GM23338 (cell line): ENCODE measurements at regions not wholly inside any gene's neighbourhood (a gene's known extent, or its start where the extent isn't known, plus 50 kb on each side); places are given as distances from the start of the nearest gene placed in this dataset. TPM values are rescaled to one million over a fixed set of nuclear protein-coding genes. Genes with fewer than 3 reads are reported as not detected.

Experiments used
- ATAC-seq: fragments of 200-7000 bp; cut with Tn5 transposase; 3 replicates; pipeline ENCODE4 v1.9.1; 2020
- DNase-seq: peaks from one replicate; pipeline ENCODE4 v3.0.0-alpha.2; 2015; ENCODE audit warnings: low spot score
- H2AFZ ChIP-seq: fragments of 200-600 bp; sonication (generic); 2 replicates; pipeline ENCODE4 v1.8.0; 2016; ENCODE audit warnings: antibody characterized with exemption, mild to moderate bottlenecking, moderate library complexity
- H3F3A ChIP-seq: fragments of 200-600 bp; sonication (generic); replicated peaks from 2 replicates; pipeline ENCODE4 v1.8.0; 2017; ENCODE audit warnings: antibody characterized with exemption, mixed run types, low read depth
- H3K27ac ChIP-seq: fragments of 200-600 bp; sonication (generic); 2 replicates; pipeline ENCODE4 v1.6.1; 2016; ENCODE audit warnings: low read depth
- H3K27me3 ChIP-seq: fragments of 200-600 bp; sonication (generic); 2 replicates; pipeline ENCODE4 v1.8.0; 2016; ENCODE audit warnings: mild to moderate bottlenecking, mixed run types, moderate library complexity; ENCODE audit not compliant: insufficient read depth
- H3K36me3 ChIP-seq: fragments of 200-600 bp; sonication (generic); 2 replicates; pipeline ENCODE4 v1.8.0; 2016; ENCODE audit warnings: mild to moderate bottlenecking; ENCODE audit not compliant: insufficient read depth
- H3K4me1 ChIP-seq: fragments of 200-600 bp; sonication (generic); 2 replicates; pipeline ENCODE4 v1.8.0; 2016; ENCODE audit warnings: mild to moderate bottlenecking, moderate library complexity; ENCODE audit not compliant: insufficient read depth
- H3K4me2 ChIP-seq: fragments of 200-600 bp; sonication (generic); 2 replicates; pipeline ENCODE4 v1.7.1; 2017; ENCODE audit warnings: mixed run types
- H3K4me3 ChIP-seq: fragments of 200-600 bp; sonication (generic); 2 replicates; pipeline ENCODE4 v1.6.1; 2016; ENCODE audit warnings: mixed run types
- H3K79me2 ChIP-seq: fragments of 200-600 bp; sonication (generic); replicated peaks from 2 replicates; pipeline ENCODE4 v1.8.0; 2017; ENCODE audit warnings: mild to moderate bottlenecking; ENCODE audit not compliant: insufficient read depth
- H3K9me2 ChIP-seq: fragments of 200-600 bp; sonication (generic); 2 replicates; pipeline ENCODE4 v1.8.0; 2017; ENCODE audit not compliant: insufficient read depth
- H4K20me1 ChIP-seq: fragments of 200-600 bp; sonication (generic); replicated peaks from 2 replicates; pipeline ENCODE4 v1.8.0; 2017; ENCODE audit warnings: mild to moderate bottlenecking; ENCODE audit not compliant: insufficient read depth
- H3K27ac Mint-ChIP-seq: 2 replicates; pipeline ENCODE4 v1.8.0; 2020; ENCODE audit warnings: inconsistent platforms, mild to moderate bottlenecking, moderate library complexity, mixed read lengths
- H3K27me3 Mint-ChIP-seq: 3 replicates; pipeline ENCODE4 v1.8.0; 2022; ENCODE audit warnings: low read depth, mild to moderate bottlenecking, moderate library complexity, mixed read lengths, inconsistent platforms; ENCODE audit not compliant: insufficient read depth, poor library complexity
- H3K36me3 Mint-ChIP-seq: 3 replicates; pipeline ENCODE4 v1.8.0; 2021; ENCODE audit warnings: low read depth, mild to moderate bottlenecking, inconsistent platforms, moderate library complexity, mixed read lengths
- H3K4me1 Mint-ChIP-seq: 3 replicates; pipeline ENCODE4 v1.8.0; 2020; ENCODE audit warnings: mild to moderate bottlenecking, inconsistent platforms, mixed read lengths
- H3K4me3 Mint-ChIP-seq: 3 replicates; pipeline ENCODE4 v1.8.0; 2021; ENCODE audit warnings: moderate library complexity, mild to moderate bottlenecking, inconsistent platforms, mixed read lengths
- H3K9me3 Mint-ChIP-seq: 3 replicates; pipeline ENCODE4 v1.8.0; 2020; ENCODE audit warnings: moderate library complexity, mild to moderate bottlenecking, inconsistent platforms, mixed read lengths
- CREB1 ChIP-seq: fragments of 250-450 bp; sonication (Bioruptor Pico); IDR thresholded peaks from 2 replicates; pipeline ENCODE4 v1.5.0; 2020; ENCODE audit warnings: low read depth, mild to moderate bottlenecking, moderate library complexity
- EZH2 ChIP-seq: fragments of 200-600 bp; sonication (generic); IDR thresholded peaks from one replicate; pipeline ENCODE4 v1.8.0; 2017; ENCODE audit warnings: antibody characterized with exemption, mild to moderate bottlenecking, low read depth; ENCODE audit not compliant: unreplicated experiment
- EZH2phosphoT487 ChIP-seq: fragments of 200-600 bp; sonication (generic); IDR thresholded peaks from one replicate; pipeline ENCODE4 v1.8.1; 2018; ENCODE audit warnings: antibody characterized with exemption; ENCODE audit not compliant: unreplicated experiment
- POLR2AphosphoS5 ChIP-seq: IDR thresholded peaks from 2 replicates; pipeline ENCODE4 v1.6.1; 2016; ENCODE audit warnings: antibody characterized with exemption, low read depth
- STAT1 ChIP-seq: IDR thresholded peaks from one replicate; pipeline ENCODE4 v1.6.1; 2016; ENCODE audit warnings: antibody characterized with exemption; ENCODE audit not compliant: unreplicated experiment
- small RNA-seq: library from RNA; depleted of rRNA; stranded (forward); fragments of <200 nt; gene quantifications from one replicate; pipeline ENCODE3, GENCODE V24; 2014; ENCODE audit warnings: low replicate concordance
- TF ChIP-seq, protein P1 (sequence below): fragments of 250-450 bp; sonication (Bioruptor Pico); IDR thresholded peaks from 2 replicates; pipeline ENCODE4 v1.5.0; 2020; ENCODE audit warnings: mild to moderate bottlenecking, moderate library complexity
- TF ChIP-seq, protein P2 (sequence below), 2 experiments: fragments of 200-600 bp in 1 of 2; sonication (generic) in 1 of 2; conservative IDR thresholded peaks; 2 replicates each; pipeline versions ENCODE4 v1.5.1 to v1.6.1; 2016 to 2017; ENCODE audit warnings: antibody characterized with exemption in 2 of 2, low read depth in 2 of 2, mild to moderate bottlenecking in 2 of 2, moderate library complexity in 1 of 2

DNA sequence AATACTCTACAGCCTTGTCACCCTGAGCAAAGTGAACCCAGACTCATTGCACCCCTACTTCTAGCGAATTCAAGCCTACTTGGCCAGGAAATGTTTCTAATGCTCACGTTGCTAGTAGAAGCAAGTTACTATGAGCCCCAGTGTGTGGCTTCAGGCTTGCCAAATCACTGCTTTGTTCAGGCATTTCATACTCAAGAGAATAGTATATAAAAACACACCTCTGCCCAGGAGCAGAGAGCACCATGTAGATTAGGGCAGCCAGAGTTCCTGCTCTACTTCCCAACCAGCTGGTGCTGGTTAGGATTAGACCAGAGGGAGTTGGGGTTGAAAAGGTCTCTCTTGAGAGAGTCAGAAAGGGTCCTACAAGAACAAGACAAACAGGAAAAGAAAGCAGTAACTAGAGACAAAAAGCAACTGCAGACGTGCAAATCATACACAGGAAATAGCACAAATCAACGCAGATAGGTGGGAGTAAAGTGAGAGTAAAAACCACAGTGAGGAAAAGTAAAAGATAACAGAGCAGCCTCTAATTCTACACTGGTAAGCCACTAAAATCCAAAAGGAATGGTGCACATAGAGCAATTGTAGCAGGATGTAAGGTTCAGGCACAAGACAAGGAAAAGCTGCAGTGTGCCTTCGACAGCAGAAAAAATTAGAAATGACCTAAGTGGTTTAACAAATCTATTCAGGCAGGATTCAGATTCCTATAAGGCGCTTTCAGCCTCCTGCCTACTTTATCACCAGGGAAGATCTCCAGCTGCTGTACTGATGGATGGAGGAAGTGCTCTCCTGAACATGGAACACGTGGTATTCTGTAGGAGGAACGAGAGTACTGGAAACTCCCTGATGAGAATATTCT is 49.6 kb upstream of the KIF2A start:
- Histone ChIP-seq H4K20me1 (no peaks in the 10 kb centered on the region), H3K79me2 (no peaks in the 10 kb centered on the region), H3K27me3 (no peaks in the 10 kb centered on the region), H3K27ac (no peak overlapping the region), H3F3A (no peaks in the 10 kb centered on the region), H3K36me3 (no peaks in the 10 kb centered on the region), H3K4me2 (no peak overlapping the region), H3K4me1 (no peaks in the 10 kb centered on the region), H3K9me2 (no peaks in the 10 kb centered on the region), H2AFZ (peak overlapping the region; percentile 89; the same call in 1 of the 2 replicates), H3K4me3 (no peak overlapping the region)
- no peak for DNase-seq
- H3K27me3 Mint-ChIP-seq = peaks cover 2% of the 10 kb centered on the region
- ATAC-seq = peak; percentile 28; the same call in 1 of the 3 replicates
- peaks cover 3% of the 10 kb centered on the region; the same call in 1 of the 3 replicates for H3K9me3 Mint-ChIP-seq
- H3K4me3 Mint-ChIP-seq = no peak overlapping the region
- peaks cover 6% of the 10 kb centered on the region for H3K4me1 Mint-ChIP-seq
- no peak overlapping the region for H3K27ac Mint-ChIP-seq
- TF ChIP-seq EZH2 (no peak), STAT1 (no peak), POLR2AphosphoS5 (no peak), EZH2phosphoT487 (no peak), CREB1 (CRISPR knock-in tag) (no peak)
- TF ChIP-seq, protein P1, sequence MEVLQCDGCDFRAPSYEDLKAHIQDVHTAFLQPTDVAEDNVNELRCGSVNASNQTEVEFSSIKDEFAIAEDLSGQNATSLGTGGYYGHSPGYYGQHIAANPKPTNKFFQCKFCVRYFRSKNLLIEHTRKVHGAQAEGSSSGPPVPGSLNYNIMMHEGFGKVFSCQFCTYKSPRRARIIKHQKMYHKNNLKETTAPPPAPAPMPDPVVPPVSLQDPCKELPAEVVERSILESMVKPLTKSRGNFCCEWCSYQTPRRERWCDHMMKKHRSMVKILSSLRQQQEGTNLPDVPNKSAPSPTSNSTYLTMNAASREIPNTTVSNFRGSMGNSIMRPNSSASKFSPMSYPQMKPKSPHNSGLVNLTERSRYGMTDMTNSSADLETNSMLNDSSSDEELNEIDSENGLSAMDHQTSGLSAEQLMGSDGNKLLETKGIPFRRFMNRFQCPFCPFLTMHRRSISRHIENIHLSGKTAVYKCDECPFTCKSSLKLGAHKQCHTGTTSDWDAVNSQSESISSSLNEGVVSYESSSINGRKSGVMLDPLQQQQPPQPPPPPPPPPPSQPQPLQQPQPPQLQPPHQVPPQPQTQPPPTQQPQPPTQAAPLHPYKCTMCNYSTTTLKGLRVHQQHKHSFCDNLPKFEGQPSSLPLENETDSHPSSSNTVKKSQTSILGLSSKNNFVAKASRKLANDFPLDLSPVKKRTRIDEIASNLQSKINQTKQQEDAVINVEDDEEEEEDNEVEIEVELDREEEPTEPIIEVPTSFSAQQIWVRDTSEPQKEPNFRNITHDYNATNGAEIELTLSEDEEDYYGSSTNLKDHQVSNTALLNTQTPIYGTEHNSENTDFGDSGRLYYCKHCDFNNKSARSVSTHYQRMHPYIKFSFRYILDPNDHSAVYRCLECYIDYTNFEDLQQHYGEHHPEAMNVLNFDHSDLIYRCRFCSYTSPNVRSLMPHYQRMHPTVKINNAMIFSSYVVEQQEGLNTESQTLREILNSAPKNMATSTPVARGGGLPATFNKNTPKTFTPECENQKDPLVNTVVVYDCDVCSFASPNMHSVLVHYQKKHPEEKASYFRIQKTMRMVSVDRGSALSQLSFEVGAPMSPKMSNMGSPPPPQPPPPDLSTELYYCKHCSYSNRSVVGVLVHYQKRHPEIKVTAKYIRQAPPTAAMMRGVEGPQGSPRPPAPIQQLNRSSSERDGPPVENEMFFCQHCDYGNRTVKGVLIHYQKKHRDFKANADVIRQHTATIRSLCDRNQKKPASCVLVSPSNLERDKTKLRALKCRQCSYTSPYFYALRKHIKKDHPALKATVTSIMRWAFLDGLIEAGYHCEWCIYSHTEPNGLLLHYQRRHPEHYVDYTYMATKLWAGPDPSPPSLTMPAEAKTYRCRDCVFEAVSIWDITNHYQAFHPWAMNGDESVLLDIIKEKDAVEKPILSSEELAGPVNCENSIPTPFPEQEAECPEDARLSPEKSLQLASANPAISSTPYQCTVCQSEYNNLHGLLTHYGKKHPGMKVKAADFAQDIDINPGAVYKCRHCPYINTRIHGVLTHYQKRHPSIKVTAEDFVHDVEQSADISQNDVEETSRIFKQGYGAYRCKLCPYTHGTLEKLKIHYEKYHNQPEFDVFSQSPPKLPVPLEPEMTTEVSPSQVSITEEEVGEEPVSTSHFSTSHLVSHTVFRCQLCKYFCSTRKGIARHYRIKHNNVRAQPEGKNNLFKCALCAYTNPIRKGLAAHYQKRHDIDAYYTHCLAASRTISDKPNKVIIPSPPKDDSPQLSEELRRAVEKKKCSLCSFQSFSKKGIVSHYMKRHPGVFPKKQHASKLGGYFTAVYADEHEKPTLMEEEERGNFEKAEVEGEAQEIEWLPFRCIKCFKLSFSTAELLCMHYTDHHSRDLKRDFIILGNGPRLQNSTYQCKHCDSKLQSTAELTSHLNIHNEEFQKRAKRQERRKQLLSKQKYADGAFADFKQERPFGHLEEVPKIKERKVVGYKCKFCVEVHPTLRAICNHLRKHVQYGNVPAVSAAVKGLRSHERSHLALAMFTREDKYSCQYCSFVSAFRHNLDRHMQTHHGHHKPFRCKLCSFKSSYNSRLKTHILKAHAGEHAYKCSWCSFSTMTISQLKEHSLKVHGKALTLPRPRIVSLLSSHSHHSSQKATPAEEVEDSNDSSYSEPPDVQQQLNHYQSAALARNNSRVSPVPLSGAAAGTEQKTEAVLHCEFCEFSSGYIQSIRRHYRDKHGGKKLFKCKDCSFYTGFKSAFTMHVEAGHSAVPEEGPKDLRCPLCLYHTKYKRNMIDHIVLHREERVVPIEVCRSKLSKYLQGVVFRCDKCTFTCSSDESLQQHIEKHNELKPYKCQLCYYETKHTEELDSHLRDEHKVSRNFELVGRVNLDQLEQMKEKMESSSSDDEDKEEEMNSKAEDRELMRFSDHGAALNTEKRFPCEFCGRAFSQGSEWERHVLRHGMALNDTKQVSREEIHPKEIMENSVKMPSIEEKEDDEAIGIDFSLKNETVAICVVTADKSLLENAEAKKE (CRISPR knock-in tag) = no peak
- TF ChIP-seq, protein P2, sequence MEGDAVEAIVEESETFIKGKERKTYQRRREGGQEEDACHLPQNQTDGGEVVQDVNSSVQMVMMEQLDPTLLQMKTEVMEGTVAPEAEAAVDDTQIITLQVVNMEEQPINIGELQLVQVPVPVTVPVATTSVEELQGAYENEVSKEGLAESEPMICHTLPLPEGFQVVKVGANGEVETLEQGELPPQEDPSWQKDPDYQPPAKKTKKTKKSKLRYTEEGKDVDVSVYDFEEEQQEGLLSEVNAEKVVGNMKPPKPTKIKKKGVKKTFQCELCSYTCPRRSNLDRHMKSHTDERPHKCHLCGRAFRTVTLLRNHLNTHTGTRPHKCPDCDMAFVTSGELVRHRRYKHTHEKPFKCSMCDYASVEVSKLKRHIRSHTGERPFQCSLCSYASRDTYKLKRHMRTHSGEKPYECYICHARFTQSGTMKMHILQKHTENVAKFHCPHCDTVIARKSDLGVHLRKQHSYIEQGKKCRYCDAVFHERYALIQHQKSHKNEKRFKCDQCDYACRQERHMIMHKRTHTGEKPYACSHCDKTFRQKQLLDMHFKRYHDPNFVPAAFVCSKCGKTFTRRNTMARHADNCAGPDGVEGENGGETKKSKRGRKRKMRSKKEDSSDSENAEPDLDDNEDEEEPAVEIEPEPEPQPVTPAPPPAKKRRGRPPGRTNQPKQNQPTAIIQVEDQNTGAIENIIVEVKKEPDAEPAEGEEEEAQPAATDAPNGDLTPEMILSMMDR (conservative IDR thresholded peaks at IDR 0.05; ENCODE audit: low read depth in 2 of 2) = no peak
- H3K36me3 Mint-ChIP-seq = no peaks in the 10 kb centered on the region

Small RNA genes lying in the stretch of these regions (small RNA-seq; reads per million reads assigned to genes)
- gene RN7SKP157 (not detected), gene RNU6-913P (not detected)
